ENCODE measurements at regions not wholly inside any gene's neighbourhood (a gene's known extent, or its start where the extent isn't known, plus 50 kb on each side); places are given as distances from the start of the nearest gene placed in this dataset.
"Not testable (repeated sequence)": the region's sequence is repeated elsewhere in the genome, so short reads cannot be mapped to it uniquely, and the experiment has no call there.

DNA sequence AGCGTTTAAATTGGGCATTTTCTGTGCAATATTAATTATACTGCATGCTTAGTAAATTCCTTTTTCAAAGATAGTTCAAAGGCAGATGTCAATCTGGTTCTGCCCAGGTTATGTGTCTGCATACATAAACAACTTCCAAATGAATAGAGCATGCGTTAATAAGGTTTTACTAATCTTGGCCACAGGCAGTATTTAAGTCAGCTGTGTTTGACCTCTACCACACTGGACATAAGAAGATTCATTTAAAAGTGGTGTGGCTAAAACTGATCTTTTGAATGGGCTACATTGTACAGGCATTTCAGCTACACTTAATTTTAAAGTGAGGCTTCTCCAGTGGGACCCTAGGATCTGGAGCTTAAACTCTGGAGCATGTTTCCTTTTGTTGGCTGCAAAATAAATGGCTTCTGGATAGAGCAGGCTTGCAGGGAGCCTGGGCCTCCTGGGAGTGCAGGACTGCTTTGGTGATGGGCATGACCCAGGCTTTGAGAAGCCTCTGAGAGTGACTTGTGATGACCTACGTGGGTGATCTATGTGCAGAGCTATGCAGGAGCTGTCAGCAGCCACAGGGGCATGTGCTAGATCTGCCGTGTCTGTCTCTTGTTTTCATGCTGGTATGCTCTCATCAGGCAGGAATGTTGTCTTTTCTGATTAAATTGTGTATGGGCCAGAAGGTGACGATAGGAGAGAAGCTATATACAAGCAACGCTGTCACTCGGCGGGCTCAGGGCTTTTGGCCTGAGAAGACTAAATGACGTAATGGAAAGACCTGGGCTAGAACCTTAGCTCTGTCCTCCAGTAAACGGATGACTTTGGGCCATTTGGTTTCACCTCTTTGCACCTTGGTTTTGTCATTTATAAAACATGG lies 331.2 kb downstream of the QKI start:
- no peak for DNase-seq

DNA sequence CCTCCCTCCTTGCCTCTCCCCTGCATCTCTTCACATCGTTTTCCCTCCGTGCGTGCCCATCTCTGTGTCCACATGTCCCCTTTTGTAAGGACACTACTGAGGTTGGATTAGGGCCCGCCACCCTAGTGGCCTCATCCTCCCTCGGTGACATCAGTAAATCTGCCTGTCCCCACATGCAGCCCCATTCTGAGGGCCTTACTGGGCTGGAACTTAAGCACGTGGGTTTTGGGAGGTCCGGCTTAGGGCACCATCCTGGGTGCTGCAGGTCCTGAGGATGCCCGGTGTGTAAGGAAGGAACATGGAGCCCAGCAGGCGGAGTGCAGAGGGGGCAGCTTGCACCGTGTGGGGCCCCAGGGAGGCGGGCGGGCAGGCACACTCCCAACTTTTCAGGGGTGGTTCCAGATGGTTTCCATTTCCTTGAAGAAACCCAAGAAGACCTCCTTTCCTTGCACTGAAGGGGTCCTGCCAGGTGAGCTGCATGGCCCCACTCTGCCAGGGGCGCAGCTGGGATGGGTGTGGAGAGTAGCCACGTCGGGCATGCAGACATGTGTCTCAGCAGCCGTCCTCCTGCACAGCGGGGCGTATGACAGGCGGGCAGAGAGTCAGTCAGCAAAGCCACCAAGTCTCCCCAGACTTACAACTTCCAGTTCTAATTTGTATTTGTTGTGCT lies 329.9 kb downstream of the QKI start:
- DNase-seq, result no peak

DNA sequence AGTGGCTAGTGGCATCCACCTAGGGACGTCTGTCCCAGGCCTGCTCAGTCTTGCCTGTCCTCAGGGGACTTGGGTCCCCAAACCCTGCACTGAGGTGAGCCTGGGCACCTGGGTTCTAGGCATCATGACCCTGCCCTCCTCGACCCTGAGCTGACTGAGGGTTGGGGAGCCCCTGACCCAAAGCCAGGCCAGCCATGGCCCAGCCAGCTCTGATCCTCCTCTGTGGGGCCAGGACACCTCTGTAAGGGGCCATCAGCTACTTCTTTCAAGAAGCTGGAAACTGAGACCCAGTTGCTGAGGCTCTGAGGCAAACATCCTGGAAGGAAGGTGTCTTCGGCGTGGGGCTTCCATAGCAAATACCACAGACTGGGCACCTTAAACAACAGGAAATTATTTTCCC lies 329.3 kb downstream of the QKI start:
- no peak for DNase-seq

DNA sequence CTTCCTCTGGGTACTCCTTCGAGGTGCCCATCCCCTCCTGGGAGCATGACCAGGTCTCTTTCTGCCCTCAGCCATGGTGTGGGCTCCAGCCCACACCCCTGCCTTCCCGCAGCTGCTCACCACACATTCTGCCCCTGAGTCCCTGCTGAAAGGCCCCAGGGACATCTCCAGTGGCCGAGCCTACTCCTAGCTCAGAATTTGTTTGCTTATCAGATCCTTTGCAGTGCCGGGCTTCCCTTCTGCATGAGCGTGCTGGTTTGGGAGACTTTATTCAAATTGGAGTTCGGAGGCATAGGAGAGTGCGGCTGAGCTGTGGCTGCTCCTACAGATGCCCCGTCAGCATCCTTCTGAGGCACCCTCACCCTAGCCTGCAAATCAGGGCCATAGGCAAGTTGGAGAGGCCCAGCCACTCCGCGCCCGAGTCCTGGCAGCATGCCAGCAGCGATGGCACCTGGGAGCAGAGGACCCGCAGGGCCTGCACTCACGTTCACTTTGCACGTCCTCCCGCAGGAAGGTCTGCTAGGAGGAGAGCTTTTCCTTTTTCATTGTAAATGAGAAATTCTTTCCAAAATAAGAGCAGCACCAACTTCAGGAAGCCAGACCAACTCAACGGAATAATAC lies 327.3 kb downstream of the QKI start:
- no peak for DNase-seq

DNA sequence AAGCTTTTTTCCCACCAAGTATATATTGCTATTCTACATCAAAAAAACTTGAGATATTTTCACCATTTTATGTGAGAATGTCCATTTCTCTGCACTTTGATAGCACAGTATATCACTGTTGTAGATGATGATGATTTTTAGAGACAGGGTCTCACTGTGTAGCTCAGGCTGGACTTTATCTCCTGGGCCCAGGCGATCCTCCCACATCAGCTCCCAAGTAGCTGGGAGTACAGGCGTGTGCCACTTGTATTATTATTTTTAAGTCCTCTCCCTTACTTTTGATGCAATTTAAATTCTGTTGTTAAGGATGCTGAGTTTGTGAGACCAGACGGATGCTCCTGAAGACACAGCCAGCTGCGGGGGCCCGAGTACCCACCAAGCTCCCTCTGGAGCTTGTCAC lies 326.8 kb downstream of the QKI start:
- no peak for DNase-seq

DNA sequence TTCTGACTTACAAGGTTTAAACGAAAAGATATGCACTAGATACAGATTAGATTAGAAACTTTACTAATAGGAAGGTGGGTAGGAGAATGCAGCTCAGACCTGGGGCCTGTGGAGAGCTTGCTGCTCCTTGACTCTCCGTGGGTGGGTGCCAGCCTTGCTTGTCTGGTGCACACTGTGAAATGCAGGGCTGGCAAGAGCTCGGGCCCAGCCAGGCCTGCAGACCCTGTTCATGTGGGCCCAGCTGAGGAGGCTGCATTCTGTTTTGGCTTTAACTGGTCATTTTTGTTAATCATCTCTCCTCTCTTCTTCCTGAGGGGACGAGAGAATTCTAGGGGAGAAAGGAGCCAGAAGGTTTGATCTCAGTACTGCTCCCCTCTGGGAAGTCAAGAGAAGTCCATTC lies 325.4 kb downstream of the QKI start:
- no peak for DNase-seq

DNA sequence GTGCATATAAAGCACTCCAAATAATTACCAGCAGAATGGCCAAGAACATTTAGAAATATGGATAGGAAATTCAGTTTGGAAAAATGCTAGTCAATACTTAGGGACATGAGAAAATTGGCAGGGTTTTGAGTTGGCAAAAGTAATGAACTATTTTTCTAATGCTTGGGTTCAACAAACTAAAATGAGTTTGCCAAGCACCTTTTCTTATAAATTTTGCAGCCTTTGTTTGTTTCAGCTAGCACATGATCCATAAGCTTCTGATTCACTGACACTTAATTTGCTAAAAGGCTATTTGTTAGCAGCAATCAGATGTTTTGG lies 324.8 kb downstream of the QKI start:
- DNase-seq, result no peak

DNA sequence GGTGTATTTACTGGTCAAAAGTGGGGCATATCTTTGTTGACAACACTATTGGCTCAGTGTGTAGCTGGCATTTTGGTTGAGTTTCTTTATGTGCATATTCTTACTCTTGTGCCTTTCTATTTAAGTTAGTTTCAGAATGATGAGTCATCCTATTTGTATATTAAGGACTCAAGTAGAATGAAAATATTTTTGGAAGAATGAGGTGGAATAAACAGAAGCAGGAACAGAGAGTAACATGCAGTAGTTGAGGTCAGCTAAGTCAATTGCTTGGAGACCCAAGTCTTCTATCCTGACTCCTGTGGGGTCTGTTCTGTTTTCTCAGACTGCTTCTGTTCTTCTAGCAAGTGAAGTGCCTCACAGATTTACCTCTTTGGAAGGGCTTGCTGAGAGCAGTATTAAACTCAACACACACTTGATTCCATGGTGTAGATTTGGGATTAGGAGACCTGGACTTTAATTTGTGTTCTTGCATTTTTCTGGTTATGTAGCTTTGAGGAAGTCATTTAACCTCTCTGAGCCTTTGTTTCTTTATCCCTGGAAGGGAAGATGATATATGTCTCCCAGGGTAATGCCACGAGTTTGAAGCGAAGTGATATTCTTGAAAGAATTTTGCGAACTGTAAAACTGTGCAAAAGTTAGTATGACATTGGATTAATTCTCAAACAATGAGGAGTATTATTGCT lies 324.3 kb downstream of the QKI start:
- no peak for DNase-seq

DNA sequence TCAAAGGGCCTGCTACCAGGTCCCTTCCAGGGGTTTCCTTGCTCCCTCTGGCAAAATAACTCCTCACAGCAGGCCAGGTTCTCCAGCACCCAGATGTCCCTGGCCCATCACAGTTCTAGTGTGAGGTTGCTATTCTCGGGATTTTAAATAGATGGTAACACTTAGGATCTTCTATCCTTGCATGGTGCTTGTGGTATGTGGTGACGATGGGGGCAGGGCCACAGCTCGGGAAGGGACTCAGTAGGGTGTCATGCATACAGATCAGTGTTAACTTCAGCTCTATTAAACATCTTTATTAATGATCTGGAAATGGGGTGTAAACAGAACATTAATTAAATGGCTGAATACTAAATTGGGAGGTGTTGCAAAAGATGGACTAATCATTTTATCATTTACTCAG lies 323.8 kb downstream of the QKI start:
- DNase-seq, result no peak

DNA sequence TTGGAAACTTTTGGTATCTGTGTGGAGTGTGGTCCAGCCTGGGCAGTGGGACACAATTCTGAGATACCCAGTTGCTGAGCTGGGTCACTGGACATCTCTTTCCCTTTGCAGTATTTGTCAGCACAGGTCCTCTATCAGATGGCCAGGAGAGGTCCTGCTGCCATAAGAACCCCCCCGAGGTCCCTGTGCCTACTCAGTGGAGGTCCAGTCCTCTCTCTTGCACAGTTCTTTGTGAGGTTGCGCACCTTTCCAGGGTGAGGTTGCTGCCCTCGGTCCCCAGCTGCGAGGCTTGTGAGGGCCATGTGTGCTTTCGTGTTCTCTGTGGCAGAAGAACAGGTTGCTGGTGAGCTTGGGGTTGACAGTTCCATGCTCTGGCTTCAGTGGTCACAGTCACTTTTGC lies 320.6 kb downstream of the QKI start:
- DNase-seq, result no peak

DNA sequence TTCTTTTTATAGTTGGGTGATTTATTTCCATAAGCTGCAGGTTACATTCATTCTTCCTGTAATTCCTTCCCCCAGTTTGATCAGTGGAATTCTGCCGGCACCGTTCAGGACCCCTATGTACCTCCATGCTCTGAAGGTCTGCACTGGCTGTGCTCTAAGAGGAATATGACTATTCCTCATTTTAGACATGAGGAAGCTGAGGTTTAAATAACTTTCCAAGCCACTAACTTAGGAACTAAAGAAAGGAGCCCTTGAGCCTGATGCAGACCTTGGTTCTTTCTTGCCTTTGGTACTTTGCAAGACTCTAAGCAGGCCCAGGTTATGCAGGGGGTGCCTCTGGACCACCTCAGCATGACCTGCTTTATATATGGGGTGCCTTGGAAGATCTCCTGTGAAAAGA lies 318.5 kb downstream of the QKI start:
- DNase-seq, result no peak

DNA sequence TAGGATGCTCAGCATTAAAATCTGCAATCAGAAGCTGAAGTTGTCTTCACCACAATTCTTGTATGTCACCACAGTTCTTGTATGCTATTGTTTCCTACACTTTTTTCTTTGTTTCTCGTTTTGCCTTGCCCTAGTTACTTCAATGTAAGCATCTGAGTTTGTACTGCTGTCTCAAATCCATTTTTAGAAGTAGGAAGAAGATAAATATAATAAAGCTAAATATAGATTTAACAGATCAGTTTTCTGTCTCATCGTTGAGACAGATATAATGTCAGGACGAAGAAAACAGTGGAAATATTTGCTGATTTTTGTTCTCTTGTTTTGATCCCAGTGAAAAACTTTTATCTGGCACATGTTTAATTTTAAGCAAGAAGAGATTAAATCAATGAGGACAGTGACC lies 318.0 kb downstream of the QKI start:
- no peak for DNase-seq

DNA sequence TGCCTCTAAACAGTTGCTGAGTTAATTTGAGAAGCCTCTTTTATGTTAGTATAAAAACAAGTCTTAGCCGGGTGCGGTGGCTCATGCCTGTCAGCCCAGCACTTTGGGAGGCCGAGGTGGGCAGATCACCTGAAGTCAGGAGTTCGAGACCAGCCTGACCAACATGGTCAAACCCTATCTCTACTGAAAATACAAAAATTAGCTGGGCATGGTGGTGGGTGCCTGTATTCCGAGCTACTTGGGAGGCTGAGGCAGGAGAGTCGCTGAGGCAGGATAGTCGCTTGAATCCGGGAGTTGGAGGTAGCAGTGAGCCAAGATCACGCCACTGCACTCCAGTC lies 317.5 kb downstream of the QKI start:
- DNase-seq, result not testable (repeated sequence)

DNA sequence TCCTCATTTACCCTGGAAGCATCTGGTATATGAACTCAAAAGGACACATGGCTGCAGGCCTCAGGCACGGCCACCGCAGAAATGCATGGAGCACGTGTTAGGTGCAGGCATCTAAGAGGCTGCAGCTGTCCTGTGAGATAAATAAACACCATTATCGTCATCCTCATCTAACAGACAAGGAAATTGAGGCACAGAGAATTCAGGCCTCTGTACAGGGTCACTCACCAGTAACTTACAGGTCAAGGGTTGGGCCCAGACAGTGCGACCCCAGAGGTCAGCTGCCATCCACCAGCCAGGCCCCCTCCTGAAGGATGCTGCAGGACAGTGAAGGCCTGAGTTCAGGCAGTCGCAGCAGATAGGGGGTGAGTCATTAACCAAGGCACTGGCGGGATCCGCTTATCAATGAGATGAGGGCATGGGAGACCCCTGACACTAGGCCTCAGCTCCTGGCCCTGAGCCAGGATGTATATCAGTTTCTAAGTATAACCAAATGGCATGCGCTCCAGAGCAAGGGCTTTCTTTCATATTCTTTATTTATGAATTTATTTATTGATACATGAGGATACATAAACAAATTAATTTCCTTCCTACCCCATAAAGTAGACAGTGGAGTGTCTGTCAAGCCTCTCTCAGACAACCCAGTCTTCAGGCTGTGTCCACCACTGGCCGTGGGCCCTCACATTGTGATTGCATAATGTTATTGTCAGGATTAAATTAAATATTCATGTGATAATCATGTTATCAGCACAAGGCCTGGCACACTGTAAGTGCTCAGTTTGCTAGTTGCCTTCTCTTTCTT lies 316.9 kb downstream of the QKI start:
- DNase-seq, result no peak

DNA sequence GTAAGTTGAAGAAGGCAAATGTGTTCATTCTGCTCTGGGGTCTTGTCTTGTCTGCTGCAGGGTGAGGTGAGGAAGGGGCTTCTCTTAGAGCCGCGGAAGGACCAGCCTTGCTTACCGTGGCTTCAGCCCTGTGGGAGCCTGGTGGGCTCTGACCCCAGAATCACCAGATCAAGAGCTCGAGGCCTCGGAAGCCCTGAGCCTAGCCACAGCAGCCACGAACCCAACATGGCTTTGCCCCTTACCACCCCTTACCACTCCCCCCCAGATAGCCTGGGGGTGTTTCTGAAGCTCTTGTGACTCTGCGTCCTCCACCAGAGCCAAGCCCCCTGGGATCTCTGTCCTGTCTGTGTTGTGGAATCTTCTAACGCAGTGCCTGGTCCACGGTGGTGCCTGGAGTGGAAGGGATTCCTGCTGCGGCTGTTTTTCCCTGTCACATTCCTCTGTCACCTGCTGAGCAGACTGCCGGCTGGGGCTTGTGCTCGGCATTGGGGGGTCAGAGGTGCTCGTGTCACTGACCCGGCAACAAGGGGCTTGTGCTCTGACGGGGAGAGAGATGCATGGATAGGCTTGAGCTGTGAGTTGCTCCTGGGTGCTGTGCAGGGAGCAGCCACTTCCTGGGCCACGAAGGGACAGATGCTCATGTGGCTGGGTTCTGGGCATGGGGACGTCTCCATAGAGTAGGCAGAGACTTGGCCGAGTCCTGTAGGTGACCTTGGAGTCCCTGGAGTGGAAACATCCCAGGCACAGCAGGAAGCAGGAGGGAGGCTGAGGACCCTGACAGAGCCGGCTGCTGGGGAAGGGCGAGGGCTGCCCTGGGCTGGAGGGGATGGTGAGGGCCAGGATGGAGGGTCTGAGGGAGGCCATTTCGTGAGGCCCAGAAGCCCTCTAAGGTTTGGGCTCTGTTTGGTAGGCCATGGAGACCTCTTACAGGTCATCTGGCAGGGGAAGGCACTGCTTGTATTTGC lies 316.0 kb downstream of the QKI start:
- DNase-seq, result no peak

DNA sequence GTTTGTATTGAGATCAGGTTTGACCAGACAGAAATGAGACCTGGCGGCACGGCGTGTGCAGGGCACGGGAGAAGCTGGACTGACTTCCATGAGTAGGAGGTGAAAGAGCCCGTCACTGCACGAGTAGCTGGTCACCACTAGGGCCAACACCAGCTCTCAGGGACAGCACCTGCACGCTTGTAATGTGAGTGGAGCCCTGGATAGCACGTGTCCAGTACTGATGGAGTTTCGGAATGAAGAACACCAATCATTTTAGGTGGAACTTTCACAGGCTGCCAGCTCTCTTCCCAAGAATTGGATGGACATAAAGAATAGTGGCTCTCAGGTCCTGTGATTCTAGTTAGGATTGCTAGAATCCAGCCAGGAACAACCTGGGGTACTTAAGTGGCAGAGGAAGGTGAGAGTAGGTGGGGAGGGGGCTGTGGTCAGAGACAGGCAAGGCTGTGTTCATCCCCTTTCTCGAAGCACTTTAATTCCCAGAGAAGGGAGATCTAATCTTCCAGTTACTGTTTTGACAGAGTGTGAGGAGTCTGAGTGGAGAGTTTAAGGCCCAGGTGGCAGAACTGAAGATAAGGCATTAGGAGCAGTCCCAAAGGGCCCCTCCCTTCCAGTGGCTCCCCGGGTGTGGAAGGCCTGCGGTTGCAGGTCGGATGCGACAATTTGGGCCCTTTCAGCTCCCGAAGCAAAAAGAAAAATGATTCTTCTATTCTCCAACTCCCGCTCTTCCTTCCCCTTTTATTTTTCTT lies 314.8 kb downstream of the QKI start:
- no peak for DNase-seq

DNA sequence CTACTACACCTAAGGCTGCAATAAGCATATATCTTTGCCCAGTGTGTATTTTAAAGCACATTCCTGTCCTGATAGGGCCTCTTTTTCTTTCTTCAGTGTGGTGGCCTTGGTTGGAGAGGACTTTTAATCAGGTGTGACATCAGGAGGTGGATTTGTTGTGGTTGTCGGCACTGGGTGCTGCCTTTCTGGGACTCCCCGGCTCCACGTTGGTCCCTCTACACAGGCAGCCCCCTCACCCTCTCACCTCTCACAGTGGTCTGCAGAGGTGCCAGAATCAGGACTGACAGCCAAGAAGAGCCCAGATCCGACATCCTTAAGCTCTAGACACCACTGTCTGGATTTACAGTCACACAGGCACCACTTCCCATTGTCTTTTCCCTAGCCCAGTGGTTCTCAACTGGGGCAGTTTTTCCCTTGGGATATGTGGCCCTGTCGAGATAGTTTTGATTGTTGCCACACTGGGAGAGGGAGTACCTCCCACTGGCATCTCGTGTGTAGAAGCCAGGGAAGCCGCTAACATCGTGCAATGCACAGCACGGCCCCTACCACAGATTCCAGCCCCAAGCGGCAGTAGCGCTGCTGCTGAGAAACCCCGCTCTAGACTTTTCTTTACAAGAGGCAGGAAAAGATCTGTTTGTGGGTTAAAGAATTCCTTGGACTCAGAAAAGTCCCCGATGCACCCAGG lies 314.1 kb downstream of the QKI start:
- DNase-seq, result no peak

DNA sequence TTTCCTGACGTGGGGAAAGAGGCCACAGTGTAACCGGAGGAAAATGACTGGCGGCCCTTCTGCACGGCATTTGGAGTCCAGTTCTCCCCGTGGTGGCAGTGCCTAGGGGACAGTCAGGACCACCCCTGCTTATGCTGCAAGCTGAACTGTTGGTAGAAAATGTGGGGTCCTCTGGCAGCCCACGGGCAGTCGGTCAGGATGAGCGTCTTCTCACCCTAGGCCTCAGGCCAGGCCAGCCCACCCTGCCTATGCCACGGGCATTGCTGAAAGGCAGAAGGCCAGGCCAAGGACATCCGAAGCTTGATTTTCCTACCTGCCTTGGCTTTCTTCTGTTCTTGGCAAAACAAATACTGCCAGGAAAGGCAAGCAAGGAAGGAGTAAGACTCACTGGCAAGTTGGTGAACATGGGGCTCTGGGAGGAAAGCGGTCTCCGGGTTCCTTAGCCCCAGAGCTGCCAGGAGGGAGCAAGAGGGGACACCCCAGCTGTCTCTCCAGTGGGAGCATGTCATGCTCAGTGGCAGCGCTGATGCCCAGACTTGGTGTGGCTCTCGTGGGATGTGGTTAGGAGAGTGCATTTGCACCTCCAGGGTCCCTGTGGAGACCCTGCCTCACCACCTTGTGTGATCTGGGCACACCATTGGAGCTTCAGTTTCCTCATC lies 311.6 kb downstream of the QKI start:
- no peak for DNase-seq

DNA sequence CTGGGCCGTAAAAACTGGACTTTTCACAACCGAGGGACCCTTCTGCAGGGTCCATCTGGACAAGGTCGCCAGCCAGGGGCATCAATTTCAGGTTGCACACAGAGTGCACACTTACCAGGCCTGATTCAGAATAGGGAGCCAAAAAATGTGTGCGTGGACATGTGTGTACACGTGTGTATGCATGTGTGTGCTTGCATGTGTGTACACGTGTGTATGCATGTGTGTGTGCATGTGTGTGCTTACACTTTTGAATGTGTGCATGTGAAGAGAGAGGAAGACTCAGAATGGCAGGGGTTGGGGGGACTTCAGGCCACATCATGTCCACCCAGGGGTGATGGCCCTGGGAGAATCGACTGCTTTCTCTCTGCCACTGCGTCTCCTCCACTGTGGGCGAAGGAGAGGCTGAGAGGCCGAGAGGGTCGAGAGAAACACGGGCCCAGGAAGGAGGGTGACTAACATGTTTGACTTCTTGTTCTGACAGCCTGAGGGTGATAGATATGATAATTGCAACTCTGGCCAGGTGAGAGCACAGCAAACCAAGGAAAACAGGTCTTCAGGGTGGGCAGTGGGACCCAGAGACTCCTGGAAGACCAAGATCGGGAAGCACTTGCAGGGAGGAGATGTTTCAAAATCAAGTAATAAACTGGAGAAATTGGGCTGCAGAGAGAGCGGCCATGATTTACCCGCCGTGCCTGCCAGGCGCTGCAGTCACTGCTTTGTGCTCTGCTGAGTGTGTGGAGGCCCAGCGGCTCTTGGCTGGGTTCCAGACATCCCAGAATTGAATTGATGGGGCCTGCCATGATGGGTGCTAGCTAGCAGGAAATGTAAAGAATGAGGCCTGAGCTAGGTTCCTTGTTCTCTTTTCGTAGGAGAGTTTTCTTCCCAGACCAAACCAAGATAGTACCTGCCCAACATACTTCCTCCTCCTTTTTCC lies 310.8 kb downstream of the QKI start:
- DNase-seq, result no peak
